ENCODE measurements at regions not wholly inside any gene's neighbourhood (a gene's known extent, or its start where the extent isn't known, plus 50 kb on each side); places are given as distances from the start of the nearest gene placed in this dataset.

DNA sequence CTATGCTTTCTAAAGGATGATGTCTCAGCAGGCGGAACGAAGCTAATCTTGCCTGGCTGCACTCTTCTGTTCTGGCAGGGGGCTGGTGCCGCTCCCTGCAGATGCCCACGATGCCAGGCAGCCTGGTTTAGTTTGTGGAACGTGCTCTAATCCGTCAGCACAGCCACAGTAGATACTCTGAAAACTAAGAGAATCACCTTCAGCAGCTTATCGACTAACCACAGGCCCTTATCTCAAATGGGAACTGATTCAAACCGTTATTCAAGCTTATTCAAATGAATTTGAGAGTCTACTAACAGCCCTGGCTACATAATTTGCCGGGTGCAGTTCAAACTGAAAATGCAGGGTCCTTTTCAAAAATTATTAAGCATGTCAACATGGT is 246.6 kb upstream of the ANKRD55 start:
- DNase-seq, result no peak

GRCh38 chr5:56479126-56479525 is 246.0 kb upstream of the ANKRD55 start:
- DNase-seq, result no peak

- no peak for DNase-seq
Observed at GRCh38 chr5:56478062-56478461, 244.9 kb upstream of the ANKRD55 start.

DNA sequence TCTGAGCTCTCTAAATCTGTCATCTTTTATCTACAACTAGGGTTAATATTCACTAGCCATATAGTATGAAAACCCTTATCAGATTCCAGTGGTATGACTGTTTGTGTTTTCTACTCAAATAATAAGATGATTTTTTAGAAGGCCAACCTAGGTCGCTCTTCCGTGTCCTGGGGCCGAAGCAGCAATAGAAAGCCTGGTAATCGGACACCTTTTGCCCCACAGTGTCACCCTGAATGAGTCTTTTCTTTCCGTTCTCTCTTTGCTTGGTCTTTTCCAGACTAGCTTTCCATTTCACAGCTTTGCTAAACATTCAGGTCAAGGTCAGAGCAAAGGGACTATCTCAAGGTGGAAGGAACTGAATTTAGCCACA is 243.3 kb upstream of the ANKRD55 start:
- DNase-seq, result no peak

DNA sequence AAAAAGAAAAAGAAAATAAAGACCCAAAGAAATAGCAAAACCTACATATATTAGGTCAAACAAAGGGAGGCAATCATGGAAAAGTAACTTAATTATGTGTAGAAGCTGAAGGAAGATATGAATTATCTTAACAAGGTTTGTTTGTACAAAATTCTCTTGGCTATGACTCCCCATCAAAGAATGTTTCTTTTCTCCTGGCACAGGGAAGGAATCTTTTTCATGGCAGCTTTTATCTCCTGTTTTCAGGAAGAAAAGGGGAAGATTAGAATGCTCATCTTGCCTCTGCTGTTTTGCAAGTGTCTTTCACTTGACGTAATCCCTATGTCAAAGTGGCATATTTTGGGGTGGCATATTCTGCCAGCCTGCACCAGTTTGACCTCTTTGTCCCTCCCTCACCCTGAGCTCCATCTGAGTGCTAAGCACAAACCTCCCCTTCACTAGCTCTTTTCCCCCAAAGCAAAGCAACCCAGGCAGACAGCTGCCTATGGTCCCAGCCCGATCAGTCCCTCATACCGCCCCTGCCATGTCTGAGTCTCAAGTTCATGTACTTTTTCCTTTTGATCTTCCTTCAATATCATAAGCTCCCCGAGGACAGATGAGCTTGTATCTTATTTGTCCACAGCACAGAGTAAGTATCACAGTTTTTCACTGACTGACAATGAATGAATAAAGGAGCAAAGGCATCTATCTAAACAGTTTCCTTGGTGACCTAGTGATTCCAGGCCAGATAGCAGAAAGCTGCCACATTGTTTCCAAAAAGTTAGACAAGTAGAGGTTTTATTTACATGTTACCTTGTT is 242.8 kb upstream of the ANKRD55 start:
- DNase-seq, result no peak

DNA sequence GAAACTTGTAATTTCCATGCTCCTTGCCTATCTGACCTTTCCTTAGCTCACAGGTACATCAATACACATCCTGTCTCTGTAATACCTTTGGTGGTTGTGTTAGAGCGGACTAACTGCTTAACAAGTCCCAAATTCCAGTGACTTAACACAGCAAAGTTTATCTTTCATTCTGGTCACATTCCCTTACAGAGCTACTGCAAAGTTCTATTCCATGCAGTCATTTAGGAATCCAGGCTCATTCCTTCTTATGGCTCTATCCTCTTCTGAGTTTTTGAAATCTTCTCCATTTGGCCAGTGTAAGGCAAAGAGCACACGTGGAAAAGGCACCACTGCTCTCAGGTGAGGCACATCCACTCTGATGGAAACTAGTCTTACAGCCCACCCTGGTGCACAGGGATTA is 238.6 kb upstream of the ANKRD55 start:
- no peak for DNase-seq

GRCh38 chr5:56470007-56470406 is 236.9 kb upstream of the ANKRD55 start:
- DNase-seq, result no peak

GRCh38 chr5:56468277-56468676 is 235.1 kb upstream of the ANKRD55 start:
- no peak for DNase-seq

- DNase-seq, result no peak
Observed at GRCh38 chr5:56467176-56467717, 234.1 kb upstream of the ANKRD55 start.

DNA sequence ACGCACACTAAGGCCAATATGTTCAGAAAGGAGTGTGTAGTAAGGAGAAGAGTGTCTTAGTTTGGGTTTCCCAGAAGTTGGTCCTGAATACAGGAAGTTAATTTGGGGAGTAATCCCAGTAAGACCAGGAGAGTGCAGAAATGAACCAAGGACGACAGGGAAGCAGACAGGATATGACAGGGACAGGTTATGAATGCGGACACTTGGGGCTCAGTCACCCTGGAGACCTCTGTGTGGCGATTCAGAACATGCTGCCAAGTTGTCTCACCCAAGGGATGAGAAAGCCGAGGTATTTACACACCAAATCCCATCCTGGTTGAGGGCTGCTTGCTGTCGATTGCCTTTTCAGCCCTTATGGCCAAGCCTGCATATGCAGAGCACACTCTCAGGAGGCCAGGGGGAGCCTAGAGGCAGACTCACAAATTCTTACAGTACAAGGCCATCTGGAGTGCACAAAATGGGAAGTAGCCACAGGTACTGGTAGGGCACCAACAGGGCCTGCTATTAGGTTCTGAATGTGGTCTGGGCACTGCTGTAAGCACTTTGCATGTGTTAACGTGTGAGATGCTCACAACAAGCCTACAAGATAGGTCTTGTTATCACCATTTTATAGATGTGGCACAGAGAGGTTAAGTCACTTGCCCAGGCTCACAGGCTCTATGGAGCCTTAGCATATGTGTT is 233.1 kb upstream of the ANKRD55 start:
- DNase-seq, result no peak

GRCh38 chr5:56465769-56466135 is 232.6 kb upstream of the ANKRD55 start:
- no peak for DNase-seq

DNA sequence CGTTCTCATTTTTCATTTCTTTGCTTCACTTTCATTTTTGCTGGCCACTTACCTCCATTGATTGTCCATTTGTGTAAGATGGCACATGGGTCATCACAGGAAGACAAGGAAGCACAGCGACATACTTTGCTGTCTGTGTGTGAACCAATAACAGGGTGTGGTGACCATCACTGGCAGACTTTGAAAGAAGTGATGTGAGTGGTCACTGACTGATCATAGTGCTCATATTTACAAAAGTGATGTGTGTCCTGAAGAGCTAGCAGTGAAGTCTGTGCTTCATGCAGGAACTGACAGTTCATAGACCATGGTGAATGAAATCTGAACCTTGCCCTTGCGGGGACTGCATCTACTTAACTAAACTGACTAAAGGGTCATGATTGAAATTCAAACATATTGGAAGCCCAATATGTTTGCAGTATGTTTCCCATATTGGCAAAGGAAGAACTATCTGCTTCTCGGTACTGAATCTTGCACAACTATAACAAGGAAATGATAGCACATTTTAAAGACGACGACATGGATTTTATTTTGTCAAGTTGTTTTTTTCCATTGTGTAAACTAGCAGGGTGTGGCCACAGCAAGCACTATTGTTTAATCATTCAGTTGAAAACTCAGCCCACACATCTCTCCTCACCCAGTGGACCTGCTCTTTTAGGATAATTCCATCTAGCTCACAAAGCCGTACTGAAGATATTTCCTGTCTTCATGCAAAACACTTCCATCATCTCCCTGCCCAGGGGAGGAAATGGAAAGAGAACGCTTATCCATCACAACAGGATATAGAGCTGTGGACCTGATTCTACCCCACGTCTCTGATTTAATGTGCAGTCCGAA is 232.0 kb upstream of the ANKRD55 start:
- no peak for DNase-seq

GRCh38 chr5:56463944-56464571 is 230.9 kb upstream of the ANKRD55 start:
- DNase-seq, result no peak

DNA sequence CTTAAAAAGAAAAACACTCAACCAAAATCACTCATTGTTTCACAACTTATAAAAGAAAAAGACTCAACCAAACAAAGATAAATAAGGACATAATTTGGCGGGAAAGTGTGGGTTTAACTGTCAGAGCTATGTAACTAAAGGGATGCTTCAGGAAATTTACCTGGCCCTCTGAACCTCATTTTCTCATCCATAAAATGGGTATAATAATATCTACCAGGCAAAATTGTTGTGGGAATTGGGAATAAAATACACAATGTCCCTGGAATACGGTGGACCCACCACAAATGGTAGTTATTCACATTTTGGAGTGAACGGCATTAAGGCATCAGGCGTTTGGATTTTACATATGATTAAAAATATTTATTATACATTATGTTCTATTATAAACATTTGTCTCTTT is 228.5 kb upstream of the ANKRD55 start:
- DNase-seq, result no peak

GRCh38 chr5:56460681-56461191 is 227.6 kb upstream of the ANKRD55 start:
- DNase-seq, result peak; percentile 7

GRCh38 chr5:56460195-56460546 is 227.0 kb upstream of the ANKRD55 start:
- DNase-seq, result no peak

- DNase-seq, result no peak
Observed at GRCh38 chr5:56459394-56460194, 226.5 kb upstream of the ANKRD55 start.

GRCh38 chr5:56457887-56458812 is 225.0 kb upstream of the ANKRD55 start:
- DNase-seq, result no peak

DNA sequence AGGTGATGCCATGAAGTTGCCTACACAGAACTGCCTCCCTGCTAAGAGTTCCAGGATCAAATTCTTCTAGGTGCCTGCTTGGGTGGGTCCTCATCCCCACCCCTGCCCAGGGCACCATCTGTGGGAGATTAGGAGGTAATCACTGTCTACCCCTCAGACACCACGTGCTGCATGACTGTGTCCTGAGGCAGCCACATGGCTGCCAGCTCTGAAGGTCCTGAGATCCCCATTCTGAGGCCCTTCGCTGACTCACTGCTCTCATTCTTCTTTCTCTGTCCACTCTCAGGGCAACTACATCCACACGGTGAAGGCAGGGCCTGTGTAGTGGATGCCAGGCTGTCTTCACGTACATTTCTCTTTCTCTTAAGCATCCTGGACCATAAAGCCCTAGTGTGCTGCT is 222.9 kb upstream of the ANKRD55 start:
- DNase-seq, result no peak

DNA sequence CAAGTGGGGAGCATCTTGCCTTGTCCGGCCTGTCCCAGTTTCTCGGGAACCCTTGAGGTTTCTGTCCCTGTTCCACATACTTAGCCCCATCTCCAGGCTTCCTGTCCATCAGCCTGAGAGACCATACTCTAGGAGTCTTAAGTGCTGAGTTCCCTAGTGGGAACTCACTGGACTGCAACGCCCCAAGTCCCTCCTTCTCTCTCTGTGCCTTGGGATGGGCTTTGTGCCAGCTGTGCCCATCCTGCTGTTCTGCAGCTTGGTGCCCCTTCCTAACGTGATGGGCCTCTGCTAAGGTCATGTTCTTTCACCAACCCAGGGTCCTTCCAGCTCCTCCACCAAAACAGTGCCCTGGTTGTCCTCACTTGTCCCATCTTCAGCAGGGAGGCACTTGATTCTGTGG is 222.3 kb upstream of the ANKRD55 start:
- no peak for DNase-seq
